ENCODE measurements at regions not wholly inside any gene's neighbourhood (a gene's known extent, or its start where the extent isn't known, plus 50 kb on each side); places are given as distances from the start of the nearest gene placed in this dataset.

- DNase-seq: no peak
Observed at GRCh38 chr17:45718791-45719190, 65.3 kb upstream of the CRHR1 start.

GRCh38 chr17:45719335-45720071 is 64.6 kb upstream of the CRHR1 start:
- no peak for DNase-seq

GRCh38 chr17:45720386-45720785 is 63.7 kb upstream of the CRHR1 start:
- no peak for DNase-seq

- no peak for DNase-seq
Observed at GRCh38 chr17:45722161-45722560, 62.0 kb upstream of the CRHR1 start.

- peak; percentile 17 for DNase-seq
Observed at GRCh38 chr17:45729294-45729907, 54.7 kb upstream of the CRHR1 start.

- DNase-seq: no peak
Observed at GRCh38 chr17:45730192-45730591, 53.9 kb upstream of the CRHR1 start.

- DNase-seq: no peak
Observed at GRCh38 chr17:45731459-45731858, 52.7 kb upstream of the CRHR1 start.

- no peak for DNase-seq
Observed at GRCh38 chr17:45732926-45733505, 51.1 kb upstream of the CRHR1 start.

- DNase-seq: no peak
Observed at GRCh38 chr17:45733781-45734180, 50.3 kb upstream of the CRHR1 start.
